B cell (primary cell): ENCODE measurements at regions not wholly inside any gene's neighbourhood (a gene's known extent, or its start where the extent isn't known, plus 50 kb on each side); places are given as distances from the start of the nearest gene placed in this dataset.

Experiments used
- ATAC-seq: fragments of 200-7000 bp; cut with Tn5 transposase; one replicate; pipeline ENCODE4 v1.10.0; 2021; ENCODE audit warnings: low read depth, mild to moderate bottlenecking, moderate number of reproducible peaks, moderate library complexity
- CTCF ChIA-PET: fragments of 350-600 bp; sonication (Branson Sonifier 250); formaldehyde crosslinking; loops from one replicate; lab custom pipeline; 2021; ENCODE audit warnings: antibody characterized with exemption, inconsistent platforms; lab: Charles Lee
- POLR2A ChIA-PET: fragments of 350-600 bp; sonication (Branson Sonifier 250); formaldehyde crosslinking; loops from one replicate; lab custom pipeline; 2021; ENCODE audit warnings: antibody characterized with exemption; lab: Charles Lee
- DNase-seq: peaks from one replicate; pipeline ENCODE4 v3.0.0; 2013
- H2AFZ ChIP-seq: 2 replicates; pipeline ENCODE4 v1.6.1; 2012; ENCODE audit warnings: mild to moderate bottlenecking, low read depth, low read length; ENCODE audit not compliant: insufficient read depth, poor library complexity, severe bottlenecking
- H3K27ac ChIP-seq, 2 donors: 1 replicate in 1 of 2; 2 replicates in 1 of 2; pipeline ENCODE4 v1.5.1; 2012 to 2013; ENCODE audit warnings: low read length in 2 of 2, mild to moderate bottlenecking in 2 of 2, moderate library complexity in 1 of 2
- H3K27me3 ChIP-seq, 4 experiments: fragments of 200-600 bp in 1 of 4; sonication (generic) in 1 of 4; replicated peaks in 1 of 4; 1 replicate in 2 of 4; 2 replicates in 2 of 4; pipeline versions ENCODE4 v1.6.1 to v1.7.0; 2013 to 2016; ENCODE audit warnings: low read length in 3 of 4, mild to moderate bottlenecking in 2 of 4, mixed read lengths in 1 of 4, moderate library complexity in 1 of 4; ENCODE audit not compliant: insufficient read depth in 4 of 4, control insufficient read depth in 3 of 4; ENCODE audit errors: control extremely low read depth in 1 of 4
- H3K36me3 ChIP-seq, 2 experiments: replicated peaks in 1 of 2; 1 replicate in 1 of 2; 2 replicates in 1 of 2; pipeline versions ENCODE4 v1.6.1 to v1.7.1; 2013; ENCODE audit warnings: low read length in 1 of 2; ENCODE audit not compliant: insufficient read depth in 2 of 2, control insufficient read depth in 1 of 2; ENCODE audit errors: control extremely low read depth in 1 of 2, extremely low read depth in 1 of 2
- H3K4me1 ChIP-seq, 2 donors: fragments of 200-600 bp in 1 of 2; sonication (generic) in 1 of 2; 1 replicate in 1 of 2; 2 replicates in 1 of 2; pipeline versions ENCODE4 v1.5.1 to v1.6.1; 2013 to 2017; ENCODE audit warnings: low read length in 2 of 2; ENCODE audit not compliant: control insufficient read depth in 2 of 2, insufficient read depth in 2 of 2
- H3K4me2 ChIP-seq: replicated peaks from 2 replicates; pipeline ENCODE3; 2012; ENCODE audit warnings: mild to moderate bottlenecking, low read depth, low read length; ENCODE audit not compliant: poor library complexity, severe bottlenecking
- H3K4me3 ChIP-seq, 5 experiments: fragments of 200-600 bp in 1 of 5; sonication (generic) in 1 of 5; 1 replicate in 3 of 5; 2 replicates in 2 of 5; pipeline versions ENCODE4 v1.5.1 to v1.7.0; 2011 to 2016; ENCODE audit warnings: low read length in 4 of 5, mild to moderate bottlenecking in 4 of 5, low read depth in 2 of 5, control low read depth in 1 of 5, moderate library complexity in 1 of 5; ENCODE audit not compliant: insufficient read depth in 1 of 5; ENCODE audit errors: control extremely low read depth in 1 of 5, extremely low read depth in 1 of 5
- H3K79me2 ChIP-seq: fragments of 200-600 bp; sonication (generic); one replicate; pipeline ENCODE4 v1.6.0; 2016; ENCODE audit warnings: low read length; ENCODE audit not compliant: control insufficient read depth, insufficient read depth
- H3K9ac ChIP-seq: fragments of 200-600 bp; sonication (generic); 2 replicates; pipeline ENCODE4 v1.6.1; 2017; ENCODE audit warnings: mild to moderate bottlenecking, low read length, moderate library complexity
- H3K9me3 ChIP-seq, 3 donors: one replicate each; pipeline versions ENCODE4 v1.6.1 to v1.7.1; 2013; ENCODE audit warnings: low read length in 2 of 3; ENCODE audit not compliant: control insufficient read depth in 2 of 3, insufficient read depth in 1 of 3; ENCODE audit errors: control extremely low read depth in 1 of 3
- H4K20me1 ChIP-seq: 2 replicates; pipeline ENCODE4 v1.6.0; 2012; ENCODE audit warnings: mild to moderate bottlenecking, low read length; ENCODE audit not compliant: insufficient read depth, control insufficient read depth, poor library complexity, severe bottlenecking
- H3K27ac Mint-ChIP-seq: one replicate; pipeline ENCODE4 v1.8.0; 2021; ENCODE audit warnings: mixed read lengths
- H3K27me3 Mint-ChIP-seq: one replicate; pipeline ENCODE4 v1.8.0; 2021; ENCODE audit warnings: mixed read lengths
- H3K4me1 Mint-ChIP-seq: one replicate; pipeline ENCODE4 v1.8.0; 2021; ENCODE audit warnings: mixed read lengths
- H3K4me3 Mint-ChIP-seq: one replicate; pipeline ENCODE4 v1.8.0; 2021; ENCODE audit warnings: mixed read lengths
- H3K9me3 Mint-ChIP-seq: one replicate; pipeline ENCODE4 v1.8.0; 2022; ENCODE audit warnings: mixed read lengths; ENCODE audit not compliant: insufficient read depth
- EZH2 ChIP-seq: IDR thresholded peaks from 2 replicates; pipeline ENCODE4 v1.6.1; 2012; ENCODE audit warnings: borderline replicate concordance, low read depth, mild to moderate bottlenecking, moderate library complexity, low read length; ENCODE audit not compliant: insufficient read depth, poor library complexity, severe bottlenecking
- WGBS: methylation state at CpG from one replicate; pipeline ENCODE4 v1.1.5; 2013; ENCODE audit warnings: missing lambda C conversion rate; ENCODE audit not compliant: insufficient coverage; 5-methylcytosine and 5-hydroxymethylcytosine counted together
- intact Hi-C: fragments of 100-400 bp; cut with micrococcal nuclease; formaldehyde crosslinking; loops from one replicate; pipeline ENCODE4 v1.10.0; 2022
- TF ChIP-seq, protein P1 (sequence below): fragments of 200-600 bp; IDR thresholded peaks from one replicate; pipeline ENCODE4 v1.8.0; 2022; ENCODE audit warnings: antibody characterized with exemption, mild to moderate bottlenecking

GRCh38 chr20:17014217-17014616, 212.6 kb upstream of the PCSK2 start:
- CTCF ChIA-PET: no interaction called here
- Mint-ChIP-seq H3K4me3 (no peak overlapping the region), H3K27ac (no peak overlapping the region), H3K4me1 (no peaks in the 10 kb centered on the region), H3K27me3 (no peaks in the 10 kb centered on the region), H3K9me3 (peaks cover 2% of the 10 kb centered on the region)
- no peak for ATAC-seq
- no peak for DNase-seq
- intact Hi-C loops: no loop called here
- no peak overlapping the region for H3K4me2 ChIP-seq
- POLR2A ChIA-PET: no interaction called here
- H3K9ac ChIP-seq: no peak overlapping the region
- TF ChIP-seq, protein P1, sequence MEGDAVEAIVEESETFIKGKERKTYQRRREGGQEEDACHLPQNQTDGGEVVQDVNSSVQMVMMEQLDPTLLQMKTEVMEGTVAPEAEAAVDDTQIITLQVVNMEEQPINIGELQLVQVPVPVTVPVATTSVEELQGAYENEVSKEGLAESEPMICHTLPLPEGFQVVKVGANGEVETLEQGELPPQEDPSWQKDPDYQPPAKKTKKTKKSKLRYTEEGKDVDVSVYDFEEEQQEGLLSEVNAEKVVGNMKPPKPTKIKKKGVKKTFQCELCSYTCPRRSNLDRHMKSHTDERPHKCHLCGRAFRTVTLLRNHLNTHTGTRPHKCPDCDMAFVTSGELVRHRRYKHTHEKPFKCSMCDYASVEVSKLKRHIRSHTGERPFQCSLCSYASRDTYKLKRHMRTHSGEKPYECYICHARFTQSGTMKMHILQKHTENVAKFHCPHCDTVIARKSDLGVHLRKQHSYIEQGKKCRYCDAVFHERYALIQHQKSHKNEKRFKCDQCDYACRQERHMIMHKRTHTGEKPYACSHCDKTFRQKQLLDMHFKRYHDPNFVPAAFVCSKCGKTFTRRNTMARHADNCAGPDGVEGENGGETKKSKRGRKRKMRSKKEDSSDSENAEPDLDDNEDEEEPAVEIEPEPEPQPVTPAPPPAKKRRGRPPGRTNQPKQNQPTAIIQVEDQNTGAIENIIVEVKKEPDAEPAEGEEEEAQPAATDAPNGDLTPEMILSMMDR: no peak
- TF ChIP-seq EZH2: no peak
- WGBS: 56% methylated on average over 4 of the region's 5 CpGs
- no peak overlapping the region for H3K4me3 ChIP-seq
- no peak overlapping the region for H3K27ac ChIP-seq
- no peaks in the 10 kb centered on the region for H3K36me3 ChIP-seq
- no peaks in the 10 kb centered on the region for H3K4me1 ChIP-seq
- no peaks in the 10 kb centered on the region for H3K9me3 ChIP-seq
- H3K79me2 ChIP-seq: no peaks in the 10 kb centered on the region
- H4K20me1 ChIP-seq: no peaks in the 10 kb centered on the region
- H2AFZ ChIP-seq: no peak overlapping the region
- no peaks in the 10 kb centered on the region for H3K27me3 ChIP-seq

- Histone ChIP-seq H3K4me3 (no peak overlapping the region), H3K4me2 (no peak overlapping the region), H3K79me2 (no peaks in the 10 kb centered on the region), H3K27ac (no peak overlapping the region), H4K20me1 (no peaks in the 10 kb centered on the region), H3K9me3 (no peaks in the 10 kb centered on the region), H3K36me3 (no peaks in the 10 kb centered on the region), H3K9ac (no peak overlapping the region), H3K27me3 (no peaks in the 10 kb centered on the region), H2AFZ (no peak overlapping the region), H3K4me1 (no peaks in the 10 kb centered on the region)
- DNase-seq (no peak), ATAC-seq (no peak)
- no peak for TF ChIP-seq EZH2
- TF ChIP-seq, protein P1: no peak
- Mint-ChIP-seq H3K4me3 (no peak overlapping the region), H3K27me3 (no peaks in the 10 kb centered on the region), H3K9me3 (peaks cover 2% of the 10 kb centered on the region), H3K4me1 (no peaks in the 10 kb centered on the region), H3K27ac (no peak overlapping the region)
- intact Hi-C loops: no loop called here
- ChIA-PET CTCF (no interaction called here), POLR2A (no interaction called here)
- no CpG with 5 or more reads among the region's 4 CpGs for WGBS
These were observed 212.0 kb upstream of the PCSK2 start for GRCh38 chr20:17014756-17015366.
